Anterior cingulate cortex (tissue), 58 donors: ENCODE measurements at regions not wholly inside any gene's neighbourhood (a gene's known extent, or its start where the extent isn't known, plus 50 kb on each side); places are given as distances from the start of the nearest gene placed in this dataset.

Experiments
- DNase-seq, 58 donors: peaks; one replicate each; lab custom pipeline; 2025; lab: John Stamatoyannopoulos, UW

GRCh38 chr10:108413954-108414353 is 1249.4 kb upstream of the SORCS1 start:
- DNase-seq = no peak

- DNase-seq = no peak
Observed at GRCh38 chr10:108412323-108412722, 1247.8 kb upstream of the SORCS1 start.

DNA sequence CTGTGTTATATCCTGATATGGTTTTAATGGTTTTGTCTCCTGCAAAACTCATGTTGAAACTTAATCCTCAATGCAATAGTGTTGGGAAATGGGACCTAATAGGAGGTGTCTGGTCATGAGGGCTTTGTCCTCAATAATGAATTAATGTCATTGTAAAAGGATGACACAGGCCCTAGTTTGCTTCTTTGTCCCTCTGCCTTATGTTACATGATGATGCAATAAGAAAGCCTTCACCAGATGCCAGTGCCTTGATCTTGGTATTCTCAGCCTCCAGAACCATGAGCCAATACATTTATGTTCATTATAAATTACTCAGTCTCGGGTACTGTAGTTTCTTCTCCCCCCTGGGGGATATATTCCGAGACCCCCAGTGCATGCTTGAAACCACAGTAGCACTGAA is 1247.4 kb upstream of the SORCS1 start:
- DNase-seq = no peak

GRCh38 chr10:108411206-108411605 is 1246.7 kb upstream of the SORCS1 start:
- no peak for DNase-seq

- DNase-seq = no peak
Observed at GRCh38 chr10:108410236-108410635, 1245.7 kb upstream of the SORCS1 start.

- no peak for DNase-seq
Observed at GRCh38 chr10:108409306-108409705, 1244.8 kb upstream of the SORCS1 start.

DNA sequence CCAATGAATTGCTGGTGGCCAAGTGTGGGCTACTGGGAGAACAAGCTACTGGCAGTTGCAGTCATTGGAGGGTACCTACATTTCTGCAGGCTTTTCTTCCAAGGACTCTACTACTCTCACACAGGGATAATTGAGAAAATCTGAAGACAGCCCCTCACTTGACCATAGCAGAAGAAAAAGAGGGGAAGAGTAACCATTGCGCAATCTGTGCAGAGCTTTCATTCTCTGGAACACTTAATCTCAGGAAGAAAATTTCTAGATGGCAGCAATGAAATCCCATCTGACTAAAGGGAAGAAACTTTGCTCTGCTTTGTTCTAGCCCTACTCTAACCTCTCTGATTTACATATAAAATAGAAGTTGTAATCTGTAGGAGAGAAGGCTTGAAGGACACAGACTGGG is 1239.6 kb upstream of the SORCS1 start:
- DNase-seq = no peak

DNA sequence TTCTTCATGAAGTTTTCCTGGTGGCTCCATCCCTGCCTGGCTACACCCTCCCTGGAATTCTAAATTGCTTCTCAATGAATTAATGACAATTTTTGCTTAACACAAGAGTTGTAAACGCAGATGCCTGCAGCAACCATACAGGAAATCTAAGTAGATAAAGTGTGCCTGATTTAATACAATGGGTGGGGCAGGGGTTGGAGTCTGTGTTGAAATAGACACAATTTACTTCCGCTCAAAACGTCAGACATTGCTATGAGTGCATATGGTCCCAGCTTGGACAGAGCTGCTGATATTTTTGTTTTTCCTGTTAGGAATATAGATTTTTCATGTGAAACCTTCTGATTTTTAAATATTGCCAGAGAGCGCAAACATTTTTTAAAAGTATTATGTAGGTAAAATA is 1235.0 kb upstream of the SORCS1 start:
- DNase-seq = no peak

GRCh38 chr10:108393089-108393488 is 1228.6 kb upstream of the SORCS1 start:
- no peak for DNase-seq

DNA sequence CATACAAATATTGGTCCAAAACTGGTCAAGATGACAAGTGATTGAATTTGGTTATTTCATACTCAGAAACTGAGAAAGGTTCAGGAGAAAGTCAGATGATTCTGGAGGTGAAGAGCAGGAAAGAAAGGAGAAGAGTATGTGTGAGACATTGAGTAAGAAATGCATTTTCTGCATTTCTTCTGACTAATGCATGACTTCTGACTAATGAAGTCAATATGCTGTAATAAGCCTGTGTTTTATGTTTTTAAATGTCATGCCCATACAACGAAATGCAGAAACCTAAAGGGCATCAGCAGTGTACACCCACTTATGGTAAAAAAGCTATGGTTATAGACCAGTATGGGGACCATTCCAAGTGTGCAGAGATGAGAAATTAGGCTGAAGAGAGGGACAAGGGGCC is 1227.8 kb upstream of the SORCS1 start:
- DNase-seq = no peak

DNA sequence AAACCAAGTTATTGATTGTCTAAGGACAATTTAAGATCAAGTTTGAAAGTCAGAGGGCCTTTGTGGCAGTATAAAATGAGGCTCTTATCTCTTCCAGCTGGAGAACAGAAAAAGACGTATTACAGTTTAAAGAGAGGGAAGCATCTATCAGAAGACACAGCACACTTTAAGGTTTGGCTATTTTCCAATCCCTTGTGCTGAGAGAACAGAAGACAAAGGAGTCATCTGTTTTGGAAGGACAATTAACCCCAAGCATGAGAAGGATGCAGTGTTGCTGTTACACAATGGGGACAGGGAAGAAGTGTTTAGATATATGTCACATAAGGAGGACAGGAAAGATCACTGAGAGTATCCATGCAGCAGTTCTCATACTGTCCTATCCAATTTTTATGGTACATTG is 1224.2 kb upstream of the SORCS1 start:
- peak in 1 of 58 donors; percentile 18 for DNase-seq

DNA sequence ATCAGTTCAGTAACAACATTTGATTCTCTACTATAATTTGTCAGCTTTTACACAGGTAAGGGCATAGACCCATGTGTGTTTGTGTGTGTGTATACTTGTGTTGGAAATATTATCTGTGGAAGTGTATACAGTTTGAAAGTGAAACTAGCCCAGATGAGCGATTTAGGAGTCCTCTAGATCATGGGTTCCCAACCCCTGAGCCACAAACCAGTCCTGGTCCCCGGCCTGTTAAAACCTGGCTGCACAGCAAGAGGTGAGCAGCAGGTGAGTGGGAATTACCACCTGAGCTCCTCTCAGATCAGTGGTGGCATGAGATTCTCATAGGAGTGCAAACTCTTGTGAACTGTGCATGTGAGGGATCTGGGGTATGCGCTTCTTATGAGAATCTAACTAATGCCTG is 1221.5 kb upstream of the SORCS1 start:
- no peak for DNase-seq

- DNase-seq = no peak
Observed at GRCh38 chr10:108384378-108384777, 1219.9 kb upstream of the SORCS1 start.

DNA sequence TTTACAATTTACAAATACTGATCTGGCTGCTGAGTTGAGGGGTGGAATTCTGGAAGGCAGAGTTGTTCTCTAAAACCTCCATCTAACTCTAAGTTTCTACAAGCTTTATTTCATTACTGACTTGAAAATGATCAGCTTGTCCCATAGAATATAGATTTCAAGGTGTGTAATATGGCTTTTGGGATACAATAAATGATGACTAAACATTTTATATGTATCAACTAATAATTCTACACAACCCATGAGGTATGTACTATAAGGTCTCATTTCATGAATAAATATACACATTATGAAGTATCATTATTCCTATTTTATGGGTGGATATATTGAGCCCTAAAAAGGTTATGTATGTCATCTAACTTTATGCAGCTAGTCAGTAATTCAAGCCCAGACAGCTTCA is 1214.3 kb upstream of the SORCS1 start:
- DNase-seq = no peak

DNA sequence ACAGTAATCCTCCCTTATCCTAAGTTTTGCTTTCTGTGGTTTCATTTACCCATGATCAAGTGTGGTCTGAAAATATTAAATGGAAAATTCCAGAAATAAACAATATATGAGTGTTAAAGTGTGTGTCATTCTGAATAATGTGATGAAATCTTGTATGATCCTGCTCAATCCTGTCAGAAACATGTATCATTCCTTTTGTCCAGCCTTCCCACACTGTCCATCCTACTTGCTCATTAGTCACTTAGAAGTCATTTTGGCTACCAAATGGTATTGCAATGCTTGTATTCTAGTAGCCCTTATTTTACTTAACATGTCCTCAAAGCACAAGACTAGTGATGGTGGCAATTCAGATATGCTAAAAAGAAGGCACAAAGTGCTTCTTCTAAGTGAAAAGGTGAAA is 1211.2 kb upstream of the SORCS1 start:
- DNase-seq = no peak

DNA sequence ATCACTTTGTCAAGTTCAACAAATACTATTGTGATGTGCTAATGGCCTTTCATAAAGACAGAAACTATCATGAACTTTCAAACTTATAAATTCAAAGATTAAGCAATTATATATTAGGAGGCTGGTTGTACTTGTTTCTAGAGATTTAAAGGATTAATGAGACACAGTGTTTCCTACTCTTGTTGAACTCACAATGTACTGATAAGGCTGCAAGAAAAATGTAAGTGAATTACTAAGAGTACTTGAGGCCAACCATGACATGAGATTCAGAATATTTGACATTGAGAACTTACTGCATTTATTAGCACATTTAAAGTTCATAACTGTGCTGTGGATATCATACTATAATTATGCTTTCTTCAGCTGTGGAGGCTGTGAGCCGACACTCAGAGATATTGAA is 1210.5 kb upstream of the SORCS1 start:
- no peak for DNase-seq

DNA sequence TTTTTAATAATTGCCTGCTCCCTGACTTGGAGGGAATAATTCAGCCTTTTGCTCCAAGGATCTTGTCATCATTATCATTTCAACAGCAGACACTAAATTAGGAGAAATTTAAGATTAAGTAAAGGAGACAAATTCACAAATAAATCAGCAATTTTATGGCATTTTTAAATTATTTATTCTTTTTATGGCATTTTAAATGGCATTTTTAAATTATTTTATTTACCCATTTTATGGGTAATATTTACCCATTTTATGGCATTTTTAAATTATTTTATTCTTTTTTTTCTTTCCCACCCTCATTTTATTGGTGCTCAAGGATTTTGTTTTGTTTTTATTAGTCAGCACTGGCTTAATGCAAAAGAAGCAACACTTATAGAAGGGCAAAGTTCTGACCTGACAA is 1201.0 kb upstream of the SORCS1 start:
- no peak for DNase-seq

DNA sequence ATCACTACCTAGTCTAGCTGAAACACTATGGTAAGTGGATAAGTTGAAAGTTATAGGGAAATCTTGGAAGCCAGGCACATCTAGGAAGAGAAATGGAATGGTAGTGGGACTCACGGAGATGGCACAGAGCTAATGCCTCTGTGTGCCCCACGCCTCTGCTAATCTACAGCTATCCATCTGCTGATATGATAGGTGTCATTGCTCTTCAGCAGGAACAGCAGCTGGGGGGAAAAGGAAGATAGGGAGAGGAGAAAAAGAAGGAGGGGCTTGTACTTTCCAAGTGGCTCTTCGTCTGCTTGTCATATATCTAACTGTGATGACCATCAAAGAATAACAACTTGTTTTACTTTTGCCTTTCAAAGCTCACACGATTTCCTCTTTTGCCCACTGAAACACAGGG is 1199.1 kb upstream of the SORCS1 start:
- DNase-seq = no peak

- no peak for DNase-seq
Observed at GRCh38 chr10:108362961-108363360, 1198.5 kb upstream of the SORCS1 start.

GRCh38 chr10:108362296-108362695 is 1197.8 kb upstream of the SORCS1 start:
- DNase-seq = no peak

GRCh38 chr10:108360187-108360586 is 1195.7 kb upstream of the SORCS1 start:
- DNase-seq = no peak

DNA sequence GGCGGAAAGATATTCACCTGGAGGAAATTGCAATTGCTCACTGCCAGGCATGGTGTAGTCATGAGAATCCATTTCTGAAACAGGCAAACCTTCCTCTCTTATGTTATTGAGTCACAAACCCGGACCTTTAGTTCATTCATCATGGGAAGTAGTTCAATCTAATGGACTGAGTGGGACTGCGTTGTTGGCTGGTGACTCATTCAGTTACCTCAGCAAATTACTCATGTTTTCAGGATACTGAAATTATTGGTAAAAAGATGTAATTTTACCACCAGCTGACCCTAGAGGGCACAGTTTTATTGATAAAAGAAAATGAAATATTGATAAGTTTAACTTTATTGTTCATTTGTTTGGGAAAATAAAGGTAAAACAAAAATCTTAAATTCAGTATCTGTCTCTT is 1194.4 kb upstream of the SORCS1 start:
- no peak for DNase-seq

GRCh38 chr10:108352771-108353170 is 1188.3 kb upstream of the SORCS1 start:
- no peak for DNase-seq

GRCh38 chr10:108348215-108348614 is 1183.7 kb upstream of the SORCS1 start:
- DNase-seq = no peak
